HepG2 (cell line): ENCODE measurements at regions not wholly inside any gene's neighbourhood (a gene's known extent, or its start where the extent isn't known, plus 50 kb on each side); places are given as distances from the start of the nearest gene placed in this dataset.

Experiments used
- ATAC-seq: fragments of 200-7000 bp; cut with Tn5 transposase; 3 replicates; pipeline ENCODE4 v1.9.1; 2020; ENCODE audit warnings: mild to moderate bottlenecking, moderate library complexity
- BruUV-seq: library from RNA; stranded (reverse); fragments of 400-500 nt; replicated peaks from 2 replicates; lab custom pipeline; 2021; lab: Mats Ljungman, UMichigan
- CTCF ChIA-PET: fragments of 300-600 bp; formaldehyde crosslinking; extraction: SDS; loops from one replicate; lab custom pipeline; 2021; ENCODE audit warnings: low total read pairs, inconsistent platforms, low intra/inter-chr PET ratio; lab: Yijun Ruan, JAX
- POLR2A ChIA-PET: fragments of 350-600 bp; sonication (Branson Sonifier 250); formaldehyde crosslinking; loops from one replicate; lab custom pipeline; 2020; ENCODE audit warnings: antibody characterized with exemption, inconsistent platforms; lab: Yijun Ruan, JAX
- DNase-seq: peaks from one replicate; pipeline ENCODE4 v3.0.0-alpha.2; 2015; ENCODE audit warnings: low spot score
- FAIRE-seq: peaks from 3 replicates; lab custom pipeline; 2011; peaks lifted over from hg19 to GRCh38; lab: Jason Lieb, UNC
- H2AFZ ChIP-seq: one replicate; pipeline ENCODE4 v1.6.1; 2011; ENCODE audit warnings: low read length, inconsistent platforms
- H3K27ac ChIP-seq: fragments of 300-600 bp; 3 replicates; pipeline ENCODE4 v1.8.0; 2011; ENCODE audit warnings: mixed run types, mild to moderate bottlenecking, mixed read lengths, low read length, inconsistent platforms; ENCODE audit not compliant: insufficient read depth; ENCODE audit errors: extremely low read length
- H3K27me3 ChIP-seq, 2 experiments: fragments of 200-600 bp in 1 of 2; 2 replicates in 1 of 2; 3 replicates in 1 of 2; pipeline versions ENCODE4 v1.6.0 to v1.8.0; 2011; ENCODE audit warnings: low read length in 2 of 2, mild to moderate bottlenecking in 2 of 2, moderate library complexity in 2 of 2, inconsistent platforms in 1 of 2; ENCODE audit not compliant: insufficient read depth in 2 of 2, control insufficient read depth in 1 of 2
- H3K36me3 ChIP-seq, 2 experiments: fragments of 200-600 bp in 1 of 2; replicated peaks in 1 of 2; 2 replicates in 1 of 2; 3 replicates in 1 of 2; pipeline versions ENCODE4 v1.5.1 to v1.8.0; 2011; ENCODE audit warnings: low read length in 2 of 2, inconsistent platforms in 1 of 2; ENCODE audit not compliant: insufficient read depth in 2 of 2, control insufficient read depth in 1 of 2
- H3K4me1 ChIP-seq: 2 replicates; pipeline ENCODE4 v1.5.1; 2012; ENCODE audit warnings: low read length, inconsistent platforms; ENCODE audit not compliant: insufficient read depth
- H3K4me2 ChIP-seq: 2 replicates; pipeline ENCODE4 v1.6.0; 2011; ENCODE audit warnings: low read depth, low read length, inconsistent platforms
- H3K4me3 ChIP-seq, 3 experiments: fragments of 200-600 bp in 1 of 3; sonication (generic), shearing (Covaris generic) in 1 of 3; replicated peaks in 1 of 3; 2 replicates each; pipeline ENCODE4 v1.5.1; 2011 to 2016; ENCODE audit warnings: low read length in 3 of 3, inconsistent platforms in 2 of 3, low read depth in 2 of 3, mild to moderate bottlenecking in 2 of 3, control low read depth in 1 of 3, mixed read lengths in 1 of 3; ENCODE audit not compliant: insufficient read depth in 1 of 3
- H3K79me2 ChIP-seq: one replicate; pipeline ENCODE4 v1.6.1; 2011; ENCODE audit warnings: low read length, inconsistent platforms; ENCODE audit not compliant: insufficient read depth
- H3K9ac ChIP-seq: 2 replicates; pipeline ENCODE4 v1.6.0; 2011; ENCODE audit warnings: mild to moderate bottlenecking, low read depth, low read length, inconsistent platforms; ENCODE audit not compliant: insufficient read depth
- H3K9me3 ChIP-seq: 2 replicates; pipeline ENCODE4 v1.5.1; 2012; ENCODE audit warnings: mild to moderate bottlenecking, low read length
- H4K20me1 ChIP-seq: 2 replicates; pipeline ENCODE4 v1.6.0; 2011; ENCODE audit warnings: inconsistent platforms, mild to moderate bottlenecking, low read length, moderate library complexity; ENCODE audit not compliant: insufficient read depth
- CEBPZ ChIP-seq: IDR thresholded peaks from 2 replicates; pipeline ENCODE4 v1.6.1; 2012; ENCODE audit warnings: low read length, improper control_type of control experiment
- IRX3 ChIP-seq: sonication (generic); formaldehyde crosslinking; IDR thresholded peaks from 2 replicates; pipeline ENCODE4 v1.8.1; 2023; ENCODE audit warnings: mild to moderate bottlenecking, low read depth, missing genetic modification reagents, borderline replicate concordance
- ISL2 ChIP-seq: sonication (generic); formaldehyde crosslinking; IDR thresholded peaks from 2 replicates; pipeline ENCODE4 v1.5.0; 2020; ENCODE audit warnings: missing genetic modification reagents
- KMT2B ChIP-seq: IDR thresholded peaks from 2 replicates; pipeline ENCODE4 v1.6.1; 2016; ENCODE audit warnings: missing genetic modification reagents, missing compliant biosample characterization
- MYNN ChIP-seq: sonication (generic); formaldehyde crosslinking; IDR thresholded peaks from 2 replicates; pipeline ENCODE4 v1.4.0; 2020; ENCODE audit warnings: mild to moderate bottlenecking, low read depth, missing genetic modification reagents
- SOX5 ChIP-seq: IDR thresholded peaks from 2 replicates; pipeline ENCODE4 v1.6.1; 2016; ENCODE audit warnings: borderline replicate concordance
- SP1 ChIP-seq, 2 experiments: fragments of 450-650 bp in 1 of 2; sonication (generic) in 1 of 2; formaldehyde crosslinking in 1 of 2; IDR thresholded peaks; 2 replicates each; pipeline versions ENCODE4 v1.4.0 to v1.6.1; 2016 to 2020; ENCODE audit warnings: missing genetic modification reagents in 1 of 2
- SP5 ChIP-seq: IDR thresholded peaks from 2 replicates; pipeline ENCODE4 v1.6.1; 2016; ENCODE audit warnings: low read depth, borderline replicate concordance
- TCF7 ChIP-seq: sonication (generic); IDR thresholded peaks from 2 replicates; pipeline ENCODE4 v1.6.1; 2016; ENCODE audit warnings: antibody characterized with exemption, low read depth
- ZFAT ChIP-seq: sonication (generic); formaldehyde crosslinking; conservative IDR thresholded peaks from 2 replicates; pipeline ENCODE4 v1.8.1; 2023; ENCODE audit warnings: missing genetic modification reagents, inconsistent platforms
- ZNF431 ChIP-seq: sonication (generic); formaldehyde crosslinking; IDR thresholded peaks from 2 replicates; pipeline ENCODE4 v1.9.0; 2022; ENCODE audit warnings: missing genetic modification reagents, low read depth, mild to moderate bottlenecking, borderline replicate concordance
- ZNF484 ChIP-seq: sonication (generic); formaldehyde crosslinking; IDR thresholded peaks from 2 replicates; pipeline ENCODE4 v1.5.1; 2020; ENCODE audit warnings: mild to moderate bottlenecking, low read depth, missing genetic modification reagents, borderline replicate concordance
- ZNF556 ChIP-seq: sonication (generic); formaldehyde crosslinking; IDR thresholded peaks from 2 replicates; pipeline ENCODE4 v1.4.0; 2020; ENCODE audit warnings: mild to moderate bottlenecking, missing genetic modification reagents, borderline replicate concordance
- ZNF703 ChIP-seq: sonication (generic); formaldehyde crosslinking; IDR thresholded peaks from 2 replicates; pipeline ENCODE4 v1.5.1; 2020; ENCODE audit warnings: missing genetic modification reagents, mild to moderate bottlenecking, moderate library complexity, borderline replicate concordance
- ZNF850 ChIP-seq: sonication (generic); formaldehyde crosslinking; conservative IDR thresholded peaks from 2 replicates; pipeline ENCODE4 v1.9.0; 2021; ENCODE audit warnings: mild to moderate bottlenecking, missing genetic modification reagents
- ZUFSP ChIP-seq: sonication (generic); formaldehyde crosslinking; IDR thresholded peaks from 2 replicates; pipeline ENCODE4 v1.9.0; 2021; ENCODE audit warnings: missing genetic modification reagents, mild to moderate bottlenecking, borderline replicate concordance
- WGBS: methylation state at CpG from one replicate; pipeline ENCODE4 v1.1.6; 2017; ENCODE audit warnings: low lambda C conversion rate; 5-methylcytosine and 5-hydroxymethylcytosine counted together
- in situ Hi-C: cut with HindIII; loops from 2 replicates; pipeline ENCODE4 v1.10.0; 2017; ENCODE audit warnings: low pct_unique_long_range_greater_than_20kb; ENCODE audit not compliant: extremely low pct_ligation_motif_present
- intact Hi-C: fragments of 100-400 bp; cut with micrococcal nuclease; formaldehyde crosslinking; loops from one replicate; pipeline ENCODE4 v1.10.0; 2022; ENCODE audit not compliant: unreplicated experiment
- TF ChIP-seq, protein P1 (sequence below), 2 experiments: IDR thresholded peaks; 2 replicates each; pipeline ENCODE4 v1.6.1; 2011 to 2012; ENCODE audit warnings: low read length in 2 of 2, borderline replicate concordance in 1 of 2, low read depth in 1 of 2, mild to moderate bottlenecking in 1 of 2, moderate library complexity in 1 of 2

GRCh38 chr9:135001526-135001925 lies 83.8 kb upstream of the FCN1 start:
- Histone ChIP-seq H3K9me3 (peaks cover 43% of the 10 kb centered on the region), H3K4me1 (no peaks in the 10 kb centered on the region), H3K9ac (no peak overlapping the region), H3K27me3 (no peaks in the 10 kb centered on the region; a peak in 1 of 5 replicates), H3K4me3 (no peak overlapping the region), H4K20me1 (no peaks in the 10 kb centered on the region), H3K4me2 (no peak overlapping the region), H3K79me2 (no peaks in the 10 kb centered on the region), H2AFZ (no peak overlapping the region), H3K27ac (no peak overlapping the region), H3K36me3 (no peaks in the 10 kb centered on the region)
- no TSS peak for BruUV-seq
- POLR2A ChIA-PET = no interaction called here
- FAIRE-seq (no peak), DNase-seq (no peak), ATAC-seq (no peak)
- CTCF ChIA-PET = no interaction called here
- no CpG with 5 or more reads among the region's 2 CpGs for WGBS
- in situ Hi-C loops (no loop called here), intact Hi-C loops (no loop called here)
- no peak for TF ChIP-seq ZNF556 (CRISPR knock-in tag)
- no peak for TF ChIP-seq ZNF484
- no peak for TF ChIP-seq ISL2
- TF ChIP-seq IRX3 (CRISPR knock-in tag) = no peak
- TF ChIP-seq MYNN = no peak
- no peak for TF ChIP-seq ZNF703 (CRISPR knock-in tag)
- TF ChIP-seq, protein P1, sequence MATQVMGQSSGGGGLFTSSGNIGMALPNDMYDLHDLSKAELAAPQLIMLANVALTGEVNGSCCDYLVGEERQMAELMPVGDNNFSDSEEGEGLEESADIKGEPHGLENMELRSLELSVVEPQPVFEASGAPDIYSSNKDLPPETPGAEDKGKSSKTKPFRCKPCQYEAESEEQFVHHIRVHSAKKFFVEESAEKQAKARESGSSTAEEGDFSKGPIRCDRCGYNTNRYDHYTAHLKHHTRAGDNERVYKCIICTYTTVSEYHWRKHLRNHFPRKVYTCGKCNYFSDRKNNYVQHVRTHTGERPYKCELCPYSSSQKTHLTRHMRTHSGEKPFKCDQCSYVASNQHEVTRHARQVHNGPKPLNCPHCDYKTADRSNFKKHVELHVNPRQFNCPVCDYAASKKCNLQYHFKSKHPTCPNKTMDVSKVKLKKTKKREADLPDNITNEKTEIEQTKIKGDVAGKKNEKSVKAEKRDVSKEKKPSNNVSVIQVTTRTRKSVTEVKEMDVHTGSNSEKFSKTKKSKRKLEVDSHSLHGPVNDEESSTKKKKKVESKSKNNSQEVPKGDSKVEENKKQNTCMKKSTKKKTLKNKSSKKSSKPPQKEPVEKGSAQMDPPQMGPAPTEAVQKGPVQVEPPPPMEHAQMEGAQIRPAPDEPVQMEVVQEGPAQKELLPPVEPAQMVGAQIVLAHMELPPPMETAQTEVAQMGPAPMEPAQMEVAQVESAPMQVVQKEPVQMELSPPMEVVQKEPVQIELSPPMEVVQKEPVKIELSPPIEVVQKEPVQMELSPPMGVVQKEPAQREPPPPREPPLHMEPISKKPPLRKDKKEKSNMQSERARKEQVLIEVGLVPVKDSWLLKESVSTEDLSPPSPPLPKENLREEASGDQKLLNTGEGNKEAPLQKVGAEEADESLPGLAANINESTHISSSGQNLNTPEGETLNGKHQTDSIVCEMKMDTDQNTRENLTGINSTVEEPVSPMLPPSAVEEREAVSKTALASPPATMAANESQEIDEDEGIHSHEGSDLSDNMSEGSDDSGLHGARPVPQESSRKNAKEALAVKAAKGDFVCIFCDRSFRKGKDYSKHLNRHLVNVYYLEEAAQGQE (IDR thresholded peaks at IDR 0.05; ENCODE audit: borderline replicate concordance in 1 of 2, low read depth in 1 of 2, low read length in 2 of 2) = no peak
- no peak for TF ChIP-seq SP1 (IDR thresholded peaks at IDR 0.05)
- TF ChIP-seq SP1 (CRISPR knock-in tag; IDR thresholded peaks at IDR 0.05) = no peak
- TF ChIP-seq CEBPZ = no peak
- no peak for TF ChIP-seq KMT2B (CRISPR knock-in tag)
- TF ChIP-seq SOX5 = no peak
- TF ChIP-seq ZUFSP (CRISPR knock-in tag) = no peak
- no peak for TF ChIP-seq ZFAT (CRISPR knock-in tag)
- no peak for TF ChIP-seq SP5 (CRISPR knock-in tag)
- TF ChIP-seq TCF7 = no peak
- no peak for TF ChIP-seq ZNF850 (CRISPR knock-in tag)
- TF ChIP-seq ZNF431 (CRISPR knock-in tag) = no peak
